GM23338 (cell line): ENCODE measurements at regions not wholly inside any gene's neighbourhood (a gene's known extent, or its start where the extent isn't known, plus 50 kb on each side); places are given as distances from the start of the nearest gene placed in this dataset.

Experiments
- ATAC-seq: fragments of 200-7000 bp; cut with Tn5 transposase; 3 replicates; pipeline ENCODE4 v1.9.1; 2020
- DNase-seq: peaks from one replicate; pipeline ENCODE4 v3.0.0-alpha.2; 2015; ENCODE audit warnings: low spot score
- H2AFZ ChIP-seq: fragments of 200-600 bp; sonication (generic); 2 replicates; pipeline ENCODE4 v1.8.0; 2016; ENCODE audit warnings: antibody characterized with exemption, mild to moderate bottlenecking, moderate library complexity
- H3F3A ChIP-seq: fragments of 200-600 bp; sonication (generic); replicated peaks from 2 replicates; pipeline ENCODE4 v1.8.0; 2017; ENCODE audit warnings: antibody characterized with exemption, mixed run types, low read depth
- H3K27ac ChIP-seq: fragments of 200-600 bp; sonication (generic); 2 replicates; pipeline ENCODE4 v1.6.1; 2016; ENCODE audit warnings: low read depth
- H3K27me3 ChIP-seq: fragments of 200-600 bp; sonication (generic); 2 replicates; pipeline ENCODE4 v1.8.0; 2016; ENCODE audit warnings: mild to moderate bottlenecking, mixed run types, moderate library complexity; ENCODE audit not compliant: insufficient read depth
- H3K36me3 ChIP-seq: fragments of 200-600 bp; sonication (generic); 2 replicates; pipeline ENCODE4 v1.8.0; 2016; ENCODE audit warnings: mild to moderate bottlenecking; ENCODE audit not compliant: insufficient read depth
- H3K4me1 ChIP-seq: fragments of 200-600 bp; sonication (generic); 2 replicates; pipeline ENCODE4 v1.8.0; 2016; ENCODE audit warnings: mild to moderate bottlenecking, moderate library complexity; ENCODE audit not compliant: insufficient read depth
- H3K4me2 ChIP-seq: fragments of 200-600 bp; sonication (generic); 2 replicates; pipeline ENCODE4 v1.7.1; 2017; ENCODE audit warnings: mixed run types
- H3K4me3 ChIP-seq: fragments of 200-600 bp; sonication (generic); 2 replicates; pipeline ENCODE4 v1.6.1; 2016; ENCODE audit warnings: mixed run types
- H3K79me2 ChIP-seq: fragments of 200-600 bp; sonication (generic); replicated peaks from 2 replicates; pipeline ENCODE4 v1.8.0; 2017; ENCODE audit warnings: mild to moderate bottlenecking; ENCODE audit not compliant: insufficient read depth
- H3K9me2 ChIP-seq: fragments of 200-600 bp; sonication (generic); 2 replicates; pipeline ENCODE4 v1.8.0; 2017; ENCODE audit not compliant: insufficient read depth
- H4K20me1 ChIP-seq: fragments of 200-600 bp; sonication (generic); replicated peaks from 2 replicates; pipeline ENCODE4 v1.8.0; 2017; ENCODE audit warnings: mild to moderate bottlenecking; ENCODE audit not compliant: insufficient read depth
- H3K27ac Mint-ChIP-seq: 2 replicates; pipeline ENCODE4 v1.8.0; 2020; ENCODE audit warnings: inconsistent platforms, mild to moderate bottlenecking, moderate library complexity, mixed read lengths
- H3K27me3 Mint-ChIP-seq: 3 replicates; pipeline ENCODE4 v1.8.0; 2022; ENCODE audit warnings: low read depth, mild to moderate bottlenecking, moderate library complexity, mixed read lengths, inconsistent platforms; ENCODE audit not compliant: insufficient read depth, poor library complexity
- H3K36me3 Mint-ChIP-seq: 3 replicates; pipeline ENCODE4 v1.8.0; 2021; ENCODE audit warnings: low read depth, mild to moderate bottlenecking, inconsistent platforms, moderate library complexity, mixed read lengths
- H3K4me1 Mint-ChIP-seq: 3 replicates; pipeline ENCODE4 v1.8.0; 2020; ENCODE audit warnings: mild to moderate bottlenecking, inconsistent platforms, mixed read lengths
- H3K4me3 Mint-ChIP-seq: 3 replicates; pipeline ENCODE4 v1.8.0; 2021; ENCODE audit warnings: moderate library complexity, mild to moderate bottlenecking, inconsistent platforms, mixed read lengths
- H3K9me3 Mint-ChIP-seq: 3 replicates; pipeline ENCODE4 v1.8.0; 2020; ENCODE audit warnings: moderate library complexity, mild to moderate bottlenecking, inconsistent platforms, mixed read lengths
- CREB1 ChIP-seq: fragments of 250-450 bp; sonication (Bioruptor Pico); IDR thresholded peaks from 2 replicates; pipeline ENCODE4 v1.5.0; 2020; ENCODE audit warnings: low read depth, mild to moderate bottlenecking, moderate library complexity
- CTCF ChIP-seq, 2 experiments: fragments of 200-600 bp in 1 of 2; sonication (generic) in 1 of 2; conservative IDR thresholded peaks; 2 replicates each; pipeline versions ENCODE4 v1.5.1 to v1.6.1; 2016 to 2017; ENCODE audit warnings: antibody characterized with exemption in 2 of 2, low read depth in 2 of 2, mild to moderate bottlenecking in 2 of 2, moderate library complexity in 1 of 2
- EZH2 ChIP-seq: fragments of 200-600 bp; sonication (generic); IDR thresholded peaks from one replicate; pipeline ENCODE4 v1.8.0; 2017; ENCODE audit warnings: antibody characterized with exemption, mild to moderate bottlenecking, low read depth; ENCODE audit not compliant: unreplicated experiment
- EZH2phosphoT487 ChIP-seq: fragments of 200-600 bp; sonication (generic); IDR thresholded peaks from one replicate; pipeline ENCODE4 v1.8.1; 2018; ENCODE audit warnings: antibody characterized with exemption; ENCODE audit not compliant: unreplicated experiment
- JUNB ChIP-seq: IDR thresholded peaks from one replicate; pipeline ENCODE4 v1.6.1; 2016; ENCODE audit warnings: antibody characterized with exemption; ENCODE audit not compliant: unreplicated experiment
- NANOG ChIP-seq: IDR thresholded peaks from 2 replicates; pipeline ENCODE4 v1.6.1; 2016; ENCODE audit warnings: antibody characterized with exemption, borderline replicate concordance
- POLR2AphosphoS5 ChIP-seq: IDR thresholded peaks from 2 replicates; pipeline ENCODE4 v1.6.1; 2016; ENCODE audit warnings: antibody characterized with exemption, low read depth
- STAT1 ChIP-seq: IDR thresholded peaks from one replicate; pipeline ENCODE4 v1.6.1; 2016; ENCODE audit warnings: antibody characterized with exemption; ENCODE audit not compliant: unreplicated experiment
- ZNF114 ChIP-seq: fragments of 250-450 bp; sonication (Bioruptor Pico); IDR thresholded peaks from 2 replicates; pipeline ENCODE4 v1.5.0; 2020; ENCODE audit warnings: mild to moderate bottlenecking, moderate library complexity
- ZNF331 ChIP-seq: fragments of 250-450 bp; sonication (Bioruptor Pico); IDR thresholded peaks from 2 replicates; pipeline ENCODE4 v1.5.0; 2020; ENCODE audit warnings: low read depth, mild to moderate bottlenecking, moderate library complexity
- ZNF462 ChIP-seq: fragments of 250-450 bp; sonication (Bioruptor Pico); IDR thresholded peaks from 2 replicates; pipeline ENCODE4 v1.5.0; 2020; ENCODE audit warnings: mild to moderate bottlenecking, moderate library complexity
- TF ChIP-seq, protein P1 (sequence below): IDR thresholded peaks from one replicate; pipeline ENCODE4 v1.6.1; 2018; ENCODE audit warnings: antibody characterized with exemption; ENCODE audit not compliant: unreplicated experiment
- TF ChIP-seq, protein P2 (sequence below): IDR thresholded peaks from 2 replicates; pipeline ENCODE4 v1.6.1; 2016; ENCODE audit warnings: antibody characterized with exemption

- Histone ChIP-seq H3K4me2 (no peak overlapping the region), H3K27me3 (no peaks in the 10 kb centered on the region), H4K20me1 (no peaks in the 10 kb centered on the region), H3K9me2 (no peaks in the 10 kb centered on the region), H2AFZ (no peak overlapping the region), H3K4me1 (no peaks in the 10 kb centered on the region), H3K27ac (no peak overlapping the region), H3K36me3 (no peaks in the 10 kb centered on the region), H3K79me2 (no peaks in the 10 kb centered on the region), H3F3A (no peaks in the 10 kb centered on the region), H3K4me3 (no peak overlapping the region)
- no peak for DNase-seq
- TF ChIP-seq ZNF114 (CRISPR knock-in tag): no peak
- no peak for TF ChIP-seq STAT1
- no peak for TF ChIP-seq CREB1
- TF ChIP-seq CTCF (conservative IDR thresholded peaks at IDR 0.05; ENCODE audit: low read depth in 2 of 2): no peak
- TF ChIP-seq ZNF331 (CRISPR knock-in tag): no peak
- no peak for TF ChIP-seq EZH2
- TF ChIP-seq JUNB: no peak
- no peak for TF ChIP-seq ZNF462 (CRISPR knock-in tag)
- TF ChIP-seq, protein P1, sequence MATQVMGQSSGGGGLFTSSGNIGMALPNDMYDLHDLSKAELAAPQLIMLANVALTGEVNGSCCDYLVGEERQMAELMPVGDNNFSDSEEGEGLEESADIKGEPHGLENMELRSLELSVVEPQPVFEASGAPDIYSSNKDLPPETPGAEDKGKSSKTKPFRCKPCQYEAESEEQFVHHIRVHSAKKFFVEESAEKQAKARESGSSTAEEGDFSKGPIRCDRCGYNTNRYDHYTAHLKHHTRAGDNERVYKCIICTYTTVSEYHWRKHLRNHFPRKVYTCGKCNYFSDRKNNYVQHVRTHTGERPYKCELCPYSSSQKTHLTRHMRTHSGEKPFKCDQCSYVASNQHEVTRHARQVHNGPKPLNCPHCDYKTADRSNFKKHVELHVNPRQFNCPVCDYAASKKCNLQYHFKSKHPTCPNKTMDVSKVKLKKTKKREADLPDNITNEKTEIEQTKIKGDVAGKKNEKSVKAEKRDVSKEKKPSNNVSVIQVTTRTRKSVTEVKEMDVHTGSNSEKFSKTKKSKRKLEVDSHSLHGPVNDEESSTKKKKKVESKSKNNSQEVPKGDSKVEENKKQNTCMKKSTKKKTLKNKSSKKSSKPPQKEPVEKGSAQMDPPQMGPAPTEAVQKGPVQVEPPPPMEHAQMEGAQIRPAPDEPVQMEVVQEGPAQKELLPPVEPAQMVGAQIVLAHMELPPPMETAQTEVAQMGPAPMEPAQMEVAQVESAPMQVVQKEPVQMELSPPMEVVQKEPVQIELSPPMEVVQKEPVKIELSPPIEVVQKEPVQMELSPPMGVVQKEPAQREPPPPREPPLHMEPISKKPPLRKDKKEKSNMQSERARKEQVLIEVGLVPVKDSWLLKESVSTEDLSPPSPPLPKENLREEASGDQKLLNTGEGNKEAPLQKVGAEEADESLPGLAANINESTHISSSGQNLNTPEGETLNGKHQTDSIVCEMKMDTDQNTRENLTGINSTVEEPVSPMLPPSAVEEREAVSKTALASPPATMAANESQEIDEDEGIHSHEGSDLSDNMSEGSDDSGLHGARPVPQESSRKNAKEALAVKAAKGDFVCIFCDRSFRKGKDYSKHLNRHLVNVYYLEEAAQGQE: no peak
- no peak for TF ChIP-seq POLR2AphosphoS5
- TF ChIP-seq, protein P2, sequence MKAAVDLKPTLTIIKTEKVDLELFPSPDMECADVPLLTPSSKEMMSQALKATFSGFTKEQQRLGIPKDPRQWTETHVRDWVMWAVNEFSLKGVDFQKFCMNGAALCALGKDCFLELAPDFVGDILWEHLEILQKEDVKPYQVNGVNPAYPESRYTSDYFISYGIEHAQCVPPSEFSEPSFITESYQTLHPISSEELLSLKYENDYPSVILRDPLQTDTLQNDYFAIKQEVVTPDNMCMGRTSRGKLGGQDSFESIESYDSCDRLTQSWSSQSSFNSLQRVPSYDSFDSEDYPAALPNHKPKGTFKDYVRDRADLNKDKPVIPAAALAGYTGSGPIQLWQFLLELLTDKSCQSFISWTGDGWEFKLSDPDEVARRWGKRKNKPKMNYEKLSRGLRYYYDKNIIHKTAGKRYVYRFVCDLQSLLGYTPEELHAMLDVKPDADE: no peak
- TF ChIP-seq EZH2phosphoT487: no peak
- TF ChIP-seq NANOG: no peak
- Mint-ChIP-seq H3K9me3 (no peaks in the 10 kb centered on the region), H3K4me3 (no peak overlapping the region), H3K27me3 (no peaks in the 10 kb centered on the region), H3K27ac (no peak overlapping the region), H3K4me1 (peaks cover 2% of the 10 kb centered on the region; the same call in 1 of the 3 replicates), H3K36me3 (no peaks in the 10 kb centered on the region)
- no peak for ATAC-seq
These were observed 51.5 kb upstream of the RAP2C start for GRCh38 chrX:132270699-132271098.
